Jurkat, Clone E6-1 (cell line): ENCODE measurements at regions not wholly inside any gene's neighbourhood (a gene's known extent, or its start where the extent isn't known, plus 50 kb on each side); places are given as distances from the start of the nearest gene placed in this dataset.

Source experiments
- DNase-seq: peaks from one replicate; pipeline ENCODE4 v3.0.0-alpha.2; 2011; ENCODE audit warnings: low read depth, low spot score
- H3K4me3 ChIP-seq: 2 replicates; pipeline ENCODE4 v1.5.1; 2011; ENCODE audit warnings: mild to moderate bottlenecking, low read length, control low read depth, moderate library complexity

GRCh38 chr7:47221826-47222225 lies 360.1 kb downstream of the TNS3 start:
- no peak for DNase-seq
- no peak overlapping the region for H3K4me3 ChIP-seq

- H3K4me3 ChIP-seq, result no peak overlapping the region
- no peak for DNase-seq
Observed at GRCh38 chr7:47218378-47219176, 363.3 kb downstream of the TNS3 start.

DNA sequence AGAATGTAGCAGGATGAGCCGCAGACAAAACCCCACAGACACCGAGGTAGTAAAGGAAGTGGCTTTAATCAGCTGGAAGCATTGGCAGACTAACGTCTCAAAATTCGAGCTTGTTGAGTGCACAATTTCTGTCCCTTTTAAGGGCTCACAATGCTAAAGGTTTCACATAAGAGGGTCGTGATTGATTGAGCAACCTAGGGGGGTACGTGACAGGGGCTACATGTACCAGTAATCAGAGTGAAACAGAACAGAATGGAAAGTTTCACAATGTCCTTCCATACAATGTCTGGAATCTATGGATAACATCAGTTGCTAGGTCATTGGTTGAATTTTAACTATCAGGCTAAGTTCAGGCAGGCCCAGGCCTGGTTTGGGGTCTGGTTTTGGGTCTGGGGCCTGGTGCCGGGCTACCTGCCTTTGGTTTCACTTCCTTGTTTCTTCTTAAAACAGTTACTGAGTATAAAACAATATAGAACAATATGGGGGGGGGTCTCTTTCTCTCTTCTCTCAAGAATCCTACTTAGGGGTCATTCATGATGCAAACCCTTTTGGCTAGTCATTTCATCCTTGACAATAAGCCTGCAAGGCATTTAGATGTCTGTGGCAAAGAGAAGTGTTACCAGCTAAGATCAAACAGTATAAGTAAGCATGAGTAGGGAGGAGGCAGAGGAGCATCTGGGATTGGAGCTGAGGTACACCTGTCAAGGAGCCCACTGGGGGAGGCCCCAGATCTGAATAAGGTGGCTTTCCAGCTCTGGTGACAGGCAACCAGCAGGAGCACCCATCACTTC lies 364.1 kb downstream of the TNS3 start:
- no peak overlapping the region for H3K4me3 ChIP-seq
- DNase-seq, result peak; percentile 6

DNA sequence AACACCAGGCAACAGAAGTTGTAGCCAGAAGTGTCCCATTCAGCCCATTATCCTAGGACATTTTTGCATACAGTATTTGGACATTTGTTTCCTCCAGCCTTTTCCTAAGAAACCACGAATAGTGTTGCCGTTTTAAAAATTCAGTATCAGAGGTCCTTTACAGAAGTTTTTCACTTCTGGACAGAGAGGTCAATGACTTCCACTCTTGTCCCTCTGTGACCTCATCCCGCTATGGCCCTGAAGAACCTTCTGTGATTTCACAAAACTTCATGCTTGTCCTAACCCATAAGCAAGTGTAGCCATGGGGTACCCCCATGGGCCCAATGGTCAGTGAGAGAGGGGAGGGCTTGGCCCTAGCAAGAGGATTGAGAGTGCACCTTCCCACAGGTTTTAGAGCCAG lies 364.8 kb downstream of the TNS3 start:
- H3K4me3 ChIP-seq, result no peak overlapping the region
- no peak for DNase-seq

- no peak for DNase-seq
- H3K4me3 ChIP-seq, result no peak overlapping the region
Observed at GRCh38 chr7:47216439-47216838, 365.5 kb downstream of the TNS3 start.

DNA sequence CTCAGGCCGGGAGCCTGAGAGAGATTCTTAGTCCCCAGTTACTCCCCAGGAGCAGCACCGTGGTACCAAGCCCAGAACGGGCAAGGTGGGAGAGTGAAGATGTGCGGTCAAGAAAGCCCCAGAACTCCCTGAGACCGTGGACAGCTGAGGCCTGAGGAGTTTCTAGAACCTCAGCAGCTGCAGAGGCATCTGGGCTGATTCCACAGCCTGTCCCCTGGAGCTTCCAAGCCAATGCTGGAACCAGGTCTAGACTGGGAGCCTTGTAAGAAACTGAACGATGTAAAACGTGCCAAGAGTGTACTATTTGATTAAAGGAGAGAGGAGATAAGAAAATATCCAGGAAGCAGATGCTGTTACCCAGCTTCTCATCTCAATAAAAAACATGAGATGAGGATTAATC lies 366.3 kb downstream of the TNS3 start:
- no peak for DNase-seq
- H3K4me3 ChIP-seq, result no peak overlapping the region

DNA sequence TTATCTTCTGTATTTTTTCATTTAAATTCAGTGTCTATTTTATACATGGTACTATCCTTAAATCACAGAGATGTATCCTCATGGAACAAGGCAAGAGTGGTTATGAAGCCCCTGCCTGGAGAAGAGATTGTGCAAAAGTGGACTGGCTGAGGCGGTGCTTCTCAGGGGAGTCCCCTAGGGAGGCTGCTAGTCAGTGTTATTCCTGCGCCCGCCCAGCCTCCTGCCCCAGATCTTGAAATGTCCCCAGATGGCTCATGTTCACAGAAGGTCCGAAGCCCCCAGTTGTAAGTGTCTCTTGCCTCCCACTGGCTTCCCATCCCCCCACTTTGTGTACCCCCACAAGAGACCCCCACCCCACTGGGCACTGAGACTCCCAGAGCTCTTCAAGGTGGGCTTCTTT lies 366.9 kb downstream of the TNS3 start:
- no peak for DNase-seq
- H3K4me3 ChIP-seq, result no peak overlapping the region

DNA sequence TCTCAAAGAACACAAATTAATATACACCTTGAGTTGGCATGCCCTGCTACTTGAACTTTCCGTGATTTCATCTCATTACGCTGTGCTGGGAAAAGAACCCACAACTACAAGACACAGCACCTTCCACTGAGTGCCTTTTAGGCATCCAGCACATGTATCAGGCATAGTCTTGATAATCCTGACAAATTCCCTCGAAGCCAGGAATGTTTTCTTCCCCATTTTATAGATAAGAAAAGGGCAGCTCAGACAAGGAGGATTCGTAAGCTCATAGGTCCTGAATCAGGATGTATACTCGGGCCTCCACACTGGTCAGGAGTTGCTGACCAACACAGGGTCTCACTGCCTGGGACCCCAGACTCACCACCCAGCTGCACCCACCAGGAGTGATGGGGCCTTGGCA lies 368.6 kb downstream of the TNS3 start:
- no peak for DNase-seq
- H3K4me3 ChIP-seq, result no peak overlapping the region

DNA sequence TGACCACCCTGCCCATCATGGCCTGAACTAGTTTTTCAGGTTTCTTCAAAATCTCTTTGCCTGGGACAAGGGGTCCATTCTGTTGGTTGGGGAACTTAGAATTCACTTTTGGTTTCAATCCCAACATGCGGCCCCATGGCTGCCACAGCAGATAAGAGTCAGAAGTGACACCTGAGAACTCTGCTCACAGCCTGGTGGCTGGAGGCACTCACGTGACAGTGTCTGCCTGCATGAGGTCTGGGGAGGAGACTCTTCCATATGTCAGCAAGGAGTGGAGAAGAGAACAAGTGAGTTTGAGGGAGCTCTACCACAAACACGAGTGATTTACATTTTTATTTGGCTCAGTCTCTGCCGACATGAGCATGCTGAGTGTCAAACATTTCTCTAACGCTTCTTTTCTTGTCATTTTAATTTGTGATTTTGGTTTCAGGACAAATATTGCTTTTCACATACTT lies 370.4 kb downstream of the TNS3 start:
- no peak overlapping the region for H3K4me3 ChIP-seq
- no peak for DNase-seq

DNA sequence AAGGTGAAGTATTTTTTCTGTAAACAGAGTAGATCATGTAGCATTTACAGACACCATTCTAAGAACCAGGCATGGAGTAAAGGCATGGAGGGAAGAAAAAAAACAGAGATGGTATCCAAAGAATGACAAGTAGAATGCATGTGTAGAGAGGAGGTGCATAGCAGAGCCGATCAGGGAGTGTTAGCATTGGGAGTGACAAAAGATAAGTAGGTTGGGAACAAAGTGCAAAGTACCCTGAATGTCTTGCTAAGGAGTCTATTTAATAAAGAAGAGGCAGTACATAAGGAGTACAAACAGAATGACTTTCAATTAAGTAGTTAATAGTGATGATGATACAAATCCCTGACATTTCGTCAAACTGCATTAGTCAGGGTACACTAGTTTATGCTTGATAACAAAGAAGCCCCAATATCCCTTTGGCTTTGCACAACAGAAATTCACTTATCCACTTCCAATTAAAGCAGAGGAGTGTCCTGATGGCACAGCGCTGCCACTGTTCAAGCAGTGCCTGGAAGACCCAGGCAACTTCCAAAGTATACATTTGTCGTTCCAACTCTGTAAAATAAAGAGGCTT lies 371.5 kb downstream of the TNS3 start:
- H3K4me3 ChIP-seq, result no peak overlapping the region
- DNase-seq, result no peak

DNA sequence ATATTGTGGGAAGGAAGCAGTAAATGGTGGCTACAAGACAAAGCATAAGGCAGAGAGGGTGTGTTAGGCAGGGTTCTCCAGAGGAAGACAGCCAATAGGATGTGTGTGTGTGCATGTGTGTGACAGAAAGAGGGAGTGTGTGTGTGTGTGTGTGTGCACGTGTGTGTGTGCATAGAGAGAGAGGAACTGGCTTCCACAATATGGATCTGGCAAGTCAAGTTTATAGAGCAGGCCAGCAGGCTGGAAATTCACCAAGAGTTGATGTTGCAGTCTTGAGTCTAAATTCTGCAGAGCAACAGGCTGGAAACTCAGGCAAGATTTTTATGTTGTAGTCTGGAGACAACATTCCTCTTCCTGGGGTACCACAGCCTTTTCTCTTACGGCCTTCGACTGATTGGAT lies 374.0 kb downstream of the TNS3 start:
- no peak for DNase-seq

GRCh38 chr7:47204709-47205108 lies 377.2 kb downstream of the TNS3 start:
- H3K4me3 ChIP-seq, result no peak overlapping the region
- DNase-seq, result no peak

More for the DNA sequence above, 374.0 kb downstream of the TNS3 start:
- H3K4me3 ChIP-seq, result no peak overlapping the region

- H3K4me3 ChIP-seq, result no peak overlapping the region
- no peak for DNase-seq
Observed at GRCh38 chr7:47202146-47202783, 379.6 kb downstream of the TNS3 start.

GRCh38 chr7:47198159-47198558 lies 383.8 kb downstream of the TNS3 start:
- H3K4me3 ChIP-seq, result no peak overlapping the region
- DNase-seq, result no peak

DNA sequence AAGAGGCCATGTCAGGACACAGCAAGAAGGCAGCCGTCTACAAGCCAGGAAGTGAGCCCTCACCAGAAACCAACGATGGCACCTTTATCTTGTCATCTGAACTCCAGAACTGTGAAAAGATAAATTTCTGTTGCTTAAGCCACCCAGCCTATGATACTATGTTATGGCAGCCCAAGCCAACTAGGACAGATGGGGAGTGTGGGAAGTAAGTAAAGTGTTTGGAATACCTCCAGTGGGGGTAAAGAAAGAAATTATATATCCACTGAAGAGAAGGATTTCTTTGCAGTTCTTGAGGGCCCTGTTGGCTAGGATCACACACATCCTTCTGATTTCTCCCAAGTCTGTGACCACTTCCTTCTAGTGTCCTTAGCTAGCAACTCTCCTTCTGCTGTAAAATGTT lies 384.4 kb downstream of the TNS3 start:
- DNase-seq, result no peak
- H3K4me3 ChIP-seq, result no peak overlapping the region

GRCh38 chr7:47196737-47197136 lies 385.2 kb downstream of the TNS3 start:
- DNase-seq, result no peak
- no peak overlapping the region for H3K4me3 ChIP-seq

DNA sequence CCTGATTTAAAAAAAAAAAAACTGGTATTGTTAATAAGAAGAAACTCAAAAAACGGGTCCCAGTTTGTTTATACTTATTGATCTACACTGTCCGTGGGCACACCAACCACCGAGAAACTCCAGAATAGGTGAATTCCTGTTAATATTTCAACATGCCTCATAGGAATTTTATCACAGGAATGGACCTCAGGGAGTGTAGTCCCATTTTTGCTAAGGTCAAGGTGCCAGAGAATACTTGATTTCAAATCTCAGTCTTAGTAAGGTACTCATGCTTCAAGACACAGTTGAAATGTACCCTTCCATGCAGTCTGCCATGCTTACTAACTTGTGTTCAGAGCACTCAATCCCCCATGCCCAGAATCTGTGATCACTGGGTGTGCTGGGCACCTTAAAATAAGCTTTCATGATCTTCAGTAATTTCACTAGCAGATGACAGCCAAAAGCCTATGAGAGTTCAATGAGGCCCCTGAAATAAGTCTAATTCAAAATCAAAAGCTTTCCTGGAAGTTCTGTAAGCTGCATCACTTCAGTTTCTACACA lies 385.7 kb downstream of the TNS3 start:
- no peak for DNase-seq
- H3K4me3 ChIP-seq, result no peak overlapping the region

- no peak for DNase-seq
- no peak overlapping the region for H3K4me3 ChIP-seq
Observed at GRCh38 chr7:47195641-47196040, 386.3 kb downstream of the TNS3 start.

GRCh38 chr7:47194516-47195057 lies 387.3 kb downstream of the TNS3 start:
- no peak overlapping the region for H3K4me3 ChIP-seq
- no peak for DNase-seq
